HUES6 (cell line): ENCODE measurements at regions not wholly inside any gene's neighbourhood (a gene's known extent, or its start where the extent isn't known, plus 50 kb on each side); places are given as distances from the start of the nearest gene placed in this dataset.
"Not testable (repeated sequence)": the region's sequence is repeated elsewhere in the genome, so short reads cannot be mapped to it uniquely, and the experiment has no call there.

Source experiments
- H3K27ac ChIP-seq: 2 replicates; pipeline ENCODE4 v1.7.0; 2013; ENCODE audit warnings: low read depth, mild to moderate bottlenecking, low read length, inconsistent platforms
- H3K27me3 ChIP-seq: 2 replicates; pipeline ENCODE4 v1.6.1; 2013; ENCODE audit warnings: low read length; ENCODE audit not compliant: control insufficient read depth, insufficient read depth
- H3K36me3 ChIP-seq: 2 replicates; pipeline ENCODE4 v1.6.1; 2013; ENCODE audit warnings: low read length; ENCODE audit not compliant: control insufficient read depth, insufficient read depth
- H3K4me1 ChIP-seq: 2 replicates; pipeline ENCODE4 v1.6.1; 2013; ENCODE audit warnings: low read length; ENCODE audit not compliant: control insufficient read depth, insufficient read depth
- H3K4me3 ChIP-seq: 2 replicates; pipeline ENCODE4 v1.5.1; 2013; ENCODE audit warnings: low read depth, low read length
- H3K9ac ChIP-seq: one replicate; pipeline ENCODE4 v1.6.1; 2013; ENCODE audit warnings: mild to moderate bottlenecking, low read length
- H3K9me3 ChIP-seq: 2 replicates; pipeline ENCODE4 v1.6.1; 2013; ENCODE audit warnings: low read depth, low read length; ENCODE audit not compliant: control insufficient read depth, insufficient read depth

- H3K9ac ChIP-seq, H3K27ac ChIP-seq, H3K36me3 ChIP-seq, H3K4me1 ChIP-seq, H3K9me3 ChIP-seq, H3K4me3 ChIP-seq, H3K27me3 ChIP-seq: not testable (repeated sequence)
Measured at GRCh38 chr16:88167798-88168556, 214.8 kb upstream of the ZNF469 start.

GRCh38 chr16:88168557-88168949 is 214.2 kb upstream of the ZNF469 start:
- not testable (repeated sequence) for H3K36me3 ChIP-seq

DNA sequence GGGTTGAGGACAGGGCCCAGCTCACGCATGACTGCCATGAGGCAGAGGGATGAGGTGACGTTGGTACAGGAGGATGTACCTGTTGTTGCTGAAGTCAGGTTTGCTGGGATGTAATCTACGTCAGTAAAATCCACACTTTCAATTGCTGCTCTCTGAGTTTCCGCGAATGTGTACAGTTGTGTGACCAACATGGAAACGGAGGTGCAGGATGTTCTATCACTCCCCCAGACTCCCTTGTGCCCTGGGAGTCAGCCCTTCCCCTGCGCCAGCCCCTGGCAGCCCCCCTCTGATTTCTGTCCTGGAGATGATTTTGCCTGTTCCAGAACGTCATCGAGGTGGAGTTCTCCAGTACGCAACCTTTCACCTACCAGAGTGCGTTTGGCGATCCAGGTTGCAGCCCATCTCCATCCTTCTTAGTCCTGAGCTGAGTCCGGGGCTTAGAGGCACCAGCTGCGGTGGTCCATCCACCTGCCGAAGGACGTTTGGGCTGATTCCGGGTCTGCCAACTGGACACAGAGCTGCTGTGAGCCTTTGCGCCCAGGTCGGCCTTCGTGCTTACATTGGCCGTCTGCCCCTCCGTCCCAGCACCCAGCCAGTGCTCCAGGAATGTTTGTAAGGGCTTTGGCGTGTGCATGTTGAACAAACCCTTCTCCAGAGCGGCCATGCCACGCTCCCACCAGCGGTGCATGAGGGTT is 213.5 kb upstream of the ZNF469 start:
- H3K4me1 ChIP-seq, H3K4me3 ChIP-seq: not testable (repeated sequence)

More at GRCh38 chr16:88168557-88168949, 214.2 kb upstream of the ZNF469 start:
- H3K4me1 ChIP-seq, H3K9me3 ChIP-seq, H3K9ac ChIP-seq, H3K4me3 ChIP-seq, H3K27me3 ChIP-seq, H3K27ac ChIP-seq: not testable (repeated sequence)

DNA sequence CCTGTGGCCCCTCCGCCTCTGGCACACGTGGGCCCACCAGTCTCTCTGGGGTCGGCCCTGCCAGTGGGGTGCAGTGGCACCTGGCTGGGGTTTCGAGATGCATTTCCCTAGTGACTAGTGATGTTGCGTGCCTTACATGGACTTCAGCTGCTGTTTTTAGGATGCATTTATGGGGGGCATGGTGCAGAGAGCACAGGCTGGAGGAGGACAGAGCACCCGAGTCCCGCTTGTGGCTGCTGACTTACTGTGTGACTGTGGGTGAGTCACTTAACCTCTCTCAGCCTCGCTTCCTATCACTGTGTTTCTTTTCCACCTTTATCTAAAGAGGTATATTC is 213.0 kb upstream of the ZNF469 start:
- H3K36me3 ChIP-seq, H3K4me3 ChIP-seq, H3K9me3 ChIP-seq, H3K27ac ChIP-seq, H3K4me1 ChIP-seq, H3K9ac ChIP-seq, H3K27me3 ChIP-seq: not testable (repeated sequence)

More for the DNA sequence above, 213.5 kb upstream of the ZNF469 start:
- H3K27me3 ChIP-seq, H3K9ac ChIP-seq, H3K9me3 ChIP-seq, H3K36me3 ChIP-seq, H3K27ac ChIP-seq: not testable (repeated sequence)

- H3K9ac ChIP-seq: no peak overlapping the region
- H3K27me3 ChIP-seq: no peaks in the 10 kb centered on the region
- no peaks in the 10 kb centered on the region for H3K4me1 ChIP-seq
- H3K36me3 ChIP-seq: no peaks in the 10 kb centered on the region
- H3K27ac ChIP-seq: no peak overlapping the region
- no peaks in the 10 kb centered on the region for H3K9me3 ChIP-seq
- H3K4me3 ChIP-seq: no peak overlapping the region
Measured at GRCh38 chr16:88170528-88170991, 212.2 kb upstream of the ZNF469 start.

DNA sequence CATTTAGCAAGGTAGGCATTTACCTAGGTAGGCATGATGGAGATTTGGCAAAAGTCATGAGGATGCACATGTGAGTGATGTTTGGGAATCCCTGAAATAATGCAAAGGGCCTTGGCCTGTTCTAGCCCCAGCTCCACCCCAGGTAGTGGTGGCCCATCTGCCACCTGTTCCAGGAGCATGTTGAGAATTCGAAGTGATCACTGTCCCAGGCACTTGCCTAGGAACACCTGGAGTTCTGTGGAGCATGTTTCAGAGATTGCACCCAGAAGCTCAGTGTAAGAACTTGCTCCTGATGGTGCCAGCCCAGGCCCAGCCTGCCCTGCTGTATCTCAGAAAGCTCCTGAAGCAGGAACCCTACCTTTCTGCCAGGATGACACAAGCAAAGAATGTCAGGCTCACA is 211.6 kb upstream of the ZNF469 start:
- H3K27ac ChIP-seq, H3K27me3 ChIP-seq, H3K4me1 ChIP-seq, H3K9me3 ChIP-seq, H3K36me3 ChIP-seq, H3K9ac ChIP-seq, H3K4me3 ChIP-seq: not testable (repeated sequence)

GRCh38 chr16:88176184-88176583 is 206.6 kb upstream of the ZNF469 start:
- H3K4me1 ChIP-seq: not testable (repeated sequence)

GRCh38 chr16:88176591-88177180 is 206.1 kb upstream of the ZNF469 start:
- not testable (repeated sequence) for H3K4me3 ChIP-seq, H3K36me3 ChIP-seq, H3K27ac ChIP-seq, H3K9ac ChIP-seq, H3K27me3 ChIP-seq, H3K9me3 ChIP-seq, H3K4me1 ChIP-seq

More at GRCh38 chr16:88176184-88176583, 206.6 kb upstream of the ZNF469 start:
- not testable (repeated sequence) for H3K27me3 ChIP-seq, H3K4me3 ChIP-seq, H3K36me3 ChIP-seq, H3K9me3 ChIP-seq, H3K27ac ChIP-seq, H3K9ac ChIP-seq

DNA sequence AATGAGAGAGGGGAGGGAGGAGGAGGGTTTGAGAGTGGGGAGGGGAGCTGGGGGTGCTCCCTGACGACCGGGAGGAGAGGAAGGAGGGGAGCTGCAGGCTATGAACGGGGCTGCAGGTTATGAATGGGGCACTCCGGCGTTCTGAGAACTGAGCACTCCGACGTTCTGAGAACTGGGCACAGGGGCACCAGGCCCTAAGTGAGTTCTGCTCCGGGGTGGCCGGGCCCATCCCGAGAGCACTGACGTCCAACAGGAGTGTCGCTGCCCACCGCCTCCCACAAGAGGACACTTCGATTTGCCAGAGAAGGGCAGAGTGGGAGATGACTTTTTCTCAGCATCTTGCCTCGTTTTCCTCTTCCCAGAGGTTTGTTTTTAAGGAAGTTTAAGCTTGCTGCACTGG is 204.5 kb upstream of the ZNF469 start:
- H3K4me3 ChIP-seq, H3K9me3 ChIP-seq, H3K27me3 ChIP-seq, H3K9ac ChIP-seq, H3K4me1 ChIP-seq, H3K36me3 ChIP-seq, H3K27ac ChIP-seq: not testable (repeated sequence)

- H3K4me1 ChIP-seq, H3K36me3 ChIP-seq, H3K4me3 ChIP-seq, H3K27ac ChIP-seq, H3K9ac ChIP-seq, H3K9me3 ChIP-seq, H3K27me3 ChIP-seq: not testable (repeated sequence)
Measured at GRCh38 chr16:88178896-88179295, 203.9 kb upstream of the ZNF469 start.

DNA sequence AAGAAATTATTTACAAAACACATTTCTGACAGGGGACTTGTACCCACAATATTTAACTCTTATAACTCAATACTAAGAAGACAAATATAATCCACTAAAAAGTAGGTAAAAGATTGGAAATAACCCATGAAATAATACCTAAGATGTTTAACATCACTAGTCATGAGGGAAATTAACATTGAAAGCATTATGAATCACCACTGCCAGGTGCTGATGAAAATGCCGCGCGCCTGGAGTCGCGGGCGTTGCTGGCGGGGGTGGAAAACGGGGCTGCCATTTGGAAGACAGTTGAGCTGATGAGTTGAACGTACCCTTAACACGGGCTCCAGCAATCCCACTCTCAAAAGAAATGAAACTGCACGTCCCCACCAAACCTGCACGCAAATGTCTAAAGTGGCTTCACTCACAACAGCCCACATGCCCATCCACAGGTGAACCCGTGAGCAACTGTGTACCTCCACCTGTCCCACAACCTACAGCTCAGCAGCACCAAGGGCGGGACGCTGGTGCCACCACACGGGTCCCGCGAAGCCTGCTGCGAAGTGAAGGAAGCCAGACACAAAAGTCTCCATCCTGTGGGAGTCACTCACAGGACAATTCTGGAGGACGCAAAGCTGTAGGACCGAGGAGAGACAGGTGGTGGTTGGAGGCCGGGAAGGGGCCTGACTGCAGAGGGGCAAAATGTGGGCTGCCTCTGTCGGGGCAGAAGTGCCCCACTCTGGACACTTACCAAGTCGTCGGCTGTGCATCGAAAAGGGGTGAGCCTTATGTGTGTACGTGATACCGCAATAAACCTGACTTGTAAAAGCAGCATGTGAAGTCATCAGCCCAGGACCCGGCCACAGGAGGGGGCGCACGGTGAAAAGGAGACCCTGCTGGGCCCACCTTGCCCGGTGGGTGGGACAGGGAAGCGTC is 199.5 kb upstream of the ZNF469 start:
- H3K9ac ChIP-seq, H3K36me3 ChIP-seq, H3K27ac ChIP-seq, H3K27me3 ChIP-seq, H3K9me3 ChIP-seq, H3K4me1 ChIP-seq, H3K4me3 ChIP-seq: not testable (repeated sequence)
